GM23248 (cell line): ENCODE measurements at regions not wholly inside any gene's neighbourhood (a gene's known extent, or its start where the extent isn't known, plus 50 kb on each side); places are given as distances from the start of the nearest gene placed in this dataset.

Experiments
- EZH2 ChIP-seq: fragments of 200-600 bp; sonication (generic); IDR thresholded peaks from 2 replicates; pipeline ENCODE4 v1.6.1; 2018; ENCODE audit warnings: antibody characterized with exemption, mild to moderate bottlenecking; ENCODE audit not compliant: insufficient read depth, poor library complexity, severe bottlenecking
- EZH2phosphoT487 ChIP-seq: fragments of 200-600 bp; sonication (generic); IDR thresholded peaks from 2 replicates; pipeline ENCODE4 v1.6.1; 2018; ENCODE audit warnings: antibody characterized with exemption, moderate library complexity, mild to moderate bottlenecking, low read depth; ENCODE audit not compliant: insufficient read depth

DNA sequence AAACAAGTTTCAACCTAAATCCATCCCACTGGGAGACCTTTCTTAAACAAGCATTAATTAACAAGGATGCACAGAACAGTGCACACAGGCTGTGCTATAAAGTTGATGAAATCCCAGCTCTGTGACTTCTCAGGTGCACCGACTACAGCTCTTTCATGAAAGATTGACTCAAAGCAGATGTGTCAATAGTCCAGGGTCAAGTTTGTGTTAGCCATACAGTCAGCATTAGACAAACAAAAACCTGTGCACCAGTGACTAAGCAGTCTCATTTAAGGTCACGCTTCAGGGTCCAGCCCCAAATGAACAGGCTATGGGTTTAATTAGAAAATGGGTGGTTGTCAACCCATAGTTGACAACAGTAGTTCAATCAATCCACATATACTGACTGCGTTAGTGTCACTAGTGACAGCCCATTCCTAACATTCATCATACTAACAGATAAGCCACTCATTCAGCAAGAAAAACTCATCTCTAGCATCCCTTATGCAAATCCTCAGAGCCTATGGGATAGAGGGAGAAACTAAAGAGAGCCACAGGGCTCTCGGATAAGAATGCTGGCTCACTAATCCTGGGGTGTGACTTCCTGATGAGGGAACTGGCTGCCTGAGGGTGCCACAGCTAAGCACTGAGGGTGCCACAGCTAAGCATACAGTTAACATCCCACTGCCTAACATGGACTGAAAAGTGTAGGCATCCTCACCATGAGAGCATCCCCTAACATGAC, 84.1 kb downstream of the WNT5A start:
- TF ChIP-seq EZH2 (no peak), EZH2phosphoT487 (no peak)
